Stimulated activated CD4-positive, alpha-beta T cell treated with anti-CD3 and anti-CD28 coated beads, Interleukin-12 subunit alpha, Interleukin-12 subunit beta, amount 100 ng/mL, for 48 hours (primary cell): ENCODE measurements at regions not wholly inside any gene's neighbourhood (a gene's known extent, or its start where the extent isn't known, plus 50 kb on each side); places are given as distances from the start of the nearest gene placed in this dataset.

Experiments used
- DNase-seq, 3 donors: peaks; one replicate each; pipeline ENCODE4 v3.0.0-alpha.2; 2020; ENCODE audit warnings: low read depth in 2 of 3, low spot score in 1 of 3

- no peak for DNase-seq
These were observed 98.6 kb upstream of the THY1 start for GRCh38 chr11:119521551-119521950.

GRCh38 chr11:119520966-119521365, 98.0 kb upstream of the THY1 start:
- no peak for DNase-seq

GRCh38 chr11:119520400-119520799, 97.4 kb upstream of the THY1 start:
- no peak for DNase-seq

GRCh38 chr11:119519796-119520195, 96.8 kb upstream of the THY1 start:
- DNase-seq: no peak

GRCh38 chr11:119518746-119519730, 96.1 kb upstream of the THY1 start:
- DNase-seq: peak in 1 of 3 donors; percentile 14

GRCh38 chr11:119515771-119516400, 92.9 kb upstream of the THY1 start:
- no peak for DNase-seq

- DNase-seq: no peak
These were observed 90.8 kb upstream of the THY1 start for GRCh38 chr11:119513806-119514170.

- no peak for DNase-seq
These were observed 90.3 kb upstream of the THY1 start for GRCh38 chr11:119513131-119513805.

GRCh38 chr11:119512369-119512768, 89.4 kb upstream of the THY1 start:
- no peak for DNase-seq

- DNase-seq: no peak
These were observed 88.8 kb upstream of the THY1 start for GRCh38 chr11:119511614-119512306.

GRCh38 chr11:119509969-119510401, 87.0 kb upstream of the THY1 start:
- DNase-seq: peak; percentile 18 to 32 (median 23)

GRCh38 chr11:119509282-119509841, 86.4 kb upstream of the THY1 start:
- no peak for DNase-seq

- DNase-seq: no peak
These were observed 83.5 kb upstream of the THY1 start for GRCh38 chr11:119506436-119506835.

- DNase-seq: no peak
These were observed 82.9 kb upstream of the THY1 start for GRCh38 chr11:119505861-119506260.

- no peak for DNase-seq
These were observed 82.1 kb upstream of the THY1 start for GRCh38 chr11:119505071-119505470.

GRCh38 chr11:119504371-119504770, 81.4 kb upstream of the THY1 start:
- DNase-seq: no peak

- no peak for DNase-seq
These were observed 78.9 kb upstream of the THY1 start for GRCh38 chr11:119501777-119502405.

- DNase-seq: no peak
These were observed 74.7 kb upstream of the THY1 start for GRCh38 chr11:119497717-119498116.

GRCh38 chr11:119496997-119497396, 74.0 kb upstream of the THY1 start:
- no peak for DNase-seq

GRCh38 chr11:119496469-119496868, 73.5 kb upstream of the THY1 start:
- DNase-seq: no peak
